ENCODE measurements at regions not wholly inside any gene's neighbourhood (a gene's known extent, or its start where the extent isn't known, plus 50 kb on each side); places are given as distances from the start of the nearest gene placed in this dataset.

DNA sequence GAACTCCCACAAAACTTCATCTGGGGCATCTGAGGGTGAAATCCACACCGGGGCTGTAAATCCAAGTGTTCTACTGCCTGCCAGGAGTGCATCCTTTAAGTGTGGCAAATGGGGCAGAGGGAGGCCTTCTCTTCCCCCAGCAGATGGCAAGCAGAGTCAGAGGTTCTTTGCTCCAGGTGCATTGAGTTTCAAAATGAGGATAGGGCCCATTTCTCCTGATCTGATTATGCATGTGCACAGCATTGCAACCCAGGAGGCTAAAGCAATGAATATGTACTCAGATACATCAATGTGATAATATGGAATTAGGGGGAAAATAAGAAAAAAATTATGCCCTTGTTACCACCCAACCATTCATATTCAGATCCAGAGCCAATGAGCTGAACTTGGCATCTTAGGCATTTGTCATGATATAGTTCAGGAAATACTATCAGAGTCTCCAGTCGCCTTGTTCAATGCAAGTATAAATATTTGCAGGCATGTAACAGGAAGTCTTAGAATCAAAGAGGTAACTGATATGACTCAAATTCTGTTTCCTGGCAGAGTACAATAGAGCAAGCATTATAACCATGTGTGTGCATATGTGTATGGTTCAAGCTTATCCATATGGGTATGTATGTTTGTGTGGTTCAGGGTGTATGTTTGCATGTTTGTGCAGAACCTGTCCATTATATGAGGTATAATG, 473.8 kb upstream of the PKN2 start:
- DNase-seq: no peak

- DNase-seq: no peak
Measured at GRCh38 chr1:88216441-88216840, 467.6 kb upstream of the PKN2 start.

GRCh38 chr1:88217386-88217785, 466.7 kb upstream of the PKN2 start:
- no peak for DNase-seq

DNA sequence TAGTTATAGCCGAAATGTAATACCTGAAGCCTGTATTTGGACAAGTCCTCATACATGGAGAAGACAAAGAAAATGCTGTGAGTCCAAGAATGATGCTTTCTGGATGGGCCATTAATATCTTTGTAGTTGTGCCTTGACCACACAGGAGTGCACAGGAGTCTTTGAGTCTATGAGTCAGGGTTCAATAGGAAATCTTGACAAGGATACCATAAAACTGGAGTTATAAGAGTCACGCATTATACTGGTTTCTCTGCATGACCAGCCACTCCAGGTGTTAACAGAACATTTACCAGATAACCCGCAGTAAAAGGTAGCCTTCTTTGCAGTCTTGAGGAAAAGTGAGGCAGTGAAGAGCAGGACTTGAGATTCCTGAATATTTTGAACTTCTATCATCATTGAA, 464.6 kb upstream of the PKN2 start:
- DNase-seq: no peak

DNA sequence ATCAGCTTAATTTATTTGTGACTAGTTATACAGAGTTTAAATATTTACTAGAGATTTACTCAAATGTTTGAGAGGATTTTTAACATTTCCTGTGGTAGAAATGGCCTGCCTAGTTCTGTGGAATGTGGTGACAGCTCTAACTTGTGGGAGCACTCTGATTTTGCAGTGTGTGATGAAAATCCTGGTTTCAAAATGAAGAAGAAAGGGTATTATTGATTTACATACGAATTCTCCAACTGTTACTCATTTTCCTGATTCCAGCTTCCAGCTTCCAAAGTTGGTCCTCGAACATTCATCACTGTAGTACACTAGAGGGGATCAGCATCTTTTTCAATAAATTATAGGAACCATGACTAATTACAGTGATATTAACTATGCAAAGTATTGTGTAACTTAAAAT, 462.7 kb upstream of the PKN2 start:
- DNase-seq: no peak

GRCh38 chr1:88224906-88225305, 459.2 kb upstream of the PKN2 start:
- DNase-seq: no peak

DNA sequence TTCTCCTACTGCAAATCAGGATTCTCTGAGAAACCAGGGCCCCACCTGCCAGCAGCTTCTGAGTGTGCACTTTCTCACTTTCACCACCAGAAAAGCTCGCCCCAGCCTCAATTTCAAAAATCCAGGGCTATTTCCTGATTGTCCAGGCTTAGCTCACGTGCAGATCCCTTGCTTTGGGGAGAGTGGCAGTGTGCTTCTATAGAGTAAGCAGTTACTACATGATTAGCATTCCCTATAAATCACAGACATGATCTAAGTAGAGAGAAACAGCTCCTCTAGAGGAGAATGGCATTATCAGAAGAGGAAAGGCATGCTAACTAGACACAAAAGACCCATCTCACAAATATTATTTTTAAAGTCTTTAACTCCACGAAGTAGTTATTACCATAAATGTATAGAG, 456.0 kb upstream of the PKN2 start:
- DNase-seq: no peak

DNA sequence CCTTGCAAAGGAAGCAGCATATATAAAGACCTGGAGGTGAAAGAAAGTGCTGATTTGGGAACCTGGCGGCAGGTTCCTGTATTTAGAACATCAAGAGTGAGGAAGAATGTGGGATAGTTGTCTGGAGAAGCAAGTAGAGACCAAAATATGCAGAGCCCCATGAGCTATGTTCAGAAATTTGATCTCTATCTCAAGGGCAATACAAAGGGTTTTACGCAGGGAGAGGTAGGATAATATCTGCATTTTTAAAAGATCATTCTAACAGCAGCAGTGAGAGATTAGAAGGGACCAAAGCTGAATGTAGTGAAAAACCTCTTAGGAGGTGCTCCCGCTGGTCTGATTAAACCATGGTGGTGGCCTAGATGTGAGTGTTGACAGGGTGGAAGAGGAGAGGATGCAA, 453.9 kb upstream of the PKN2 start:
- no peak for DNase-seq

DNA sequence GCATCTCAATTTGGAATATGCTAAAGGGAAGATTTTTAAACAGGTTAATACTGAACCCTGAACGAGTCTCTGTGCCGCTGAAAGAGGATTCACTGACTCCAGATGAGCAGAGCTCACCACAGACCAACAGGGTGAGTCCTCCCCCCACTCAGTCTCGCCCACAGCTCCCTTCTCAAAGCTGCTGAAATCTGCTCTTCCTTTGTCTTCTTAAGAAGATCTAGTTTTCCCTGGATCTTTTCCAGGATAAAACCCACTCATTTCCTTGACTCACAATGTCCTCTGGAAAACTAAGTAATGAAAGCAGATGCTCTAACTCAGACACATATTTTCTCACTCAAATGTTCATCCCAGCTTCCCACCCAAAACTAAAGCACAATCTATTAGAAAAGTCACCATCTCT, 447.0 kb upstream of the PKN2 start:
- DNase-seq: no peak

DNA sequence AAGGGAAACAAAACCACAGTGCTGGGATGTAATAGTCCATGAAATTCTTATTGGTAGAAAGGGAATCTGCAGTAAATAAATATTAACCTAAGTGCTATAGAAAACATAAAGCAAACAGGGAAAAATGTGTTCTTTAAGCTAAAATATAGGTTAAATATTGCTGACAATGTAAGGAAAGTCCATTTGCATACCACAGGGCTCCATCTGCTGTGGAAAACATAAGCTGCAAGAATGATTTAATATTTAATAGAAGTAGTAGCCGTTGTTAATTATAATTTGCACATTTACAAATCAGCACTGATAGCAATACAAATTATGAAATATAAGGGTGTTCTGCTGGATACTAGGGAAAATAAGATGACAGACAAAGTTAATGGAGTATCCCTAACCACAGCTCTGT, 444.9 kb upstream of the PKN2 start:
- DNase-seq: no peak

GRCh38 chr1:88247666-88248065, 436.4 kb upstream of the PKN2 start:
- DNase-seq: no peak

- no peak for DNase-seq
Measured at GRCh38 chr1:88250915-88251314, 433.2 kb upstream of the PKN2 start.

DNA sequence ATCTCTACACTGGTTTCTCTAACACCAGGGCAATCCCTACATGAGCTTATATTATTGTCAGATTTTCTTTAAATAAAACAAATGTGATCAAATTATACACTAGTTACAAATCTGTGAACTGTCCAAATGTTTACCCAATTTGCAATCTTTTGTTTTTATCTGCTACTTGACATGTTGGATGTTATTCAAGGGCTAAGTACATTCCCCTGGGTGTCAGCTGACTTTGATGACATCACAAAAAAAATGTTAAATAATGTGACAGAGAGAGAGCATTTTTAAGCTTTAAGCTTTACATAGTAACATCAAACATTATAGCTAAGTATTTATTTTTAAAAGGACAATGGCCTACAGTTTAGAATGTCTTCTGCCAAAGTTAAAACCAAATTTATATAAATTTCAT, 431.3 kb upstream of the PKN2 start:
- no peak for DNase-seq

- no peak for DNase-seq
Measured at GRCh38 chr1:88265606-88266005, 418.5 kb upstream of the PKN2 start.

- no peak for DNase-seq
Measured at GRCh38 chr1:88266051-88266450, 418.0 kb upstream of the PKN2 start.

DNA sequence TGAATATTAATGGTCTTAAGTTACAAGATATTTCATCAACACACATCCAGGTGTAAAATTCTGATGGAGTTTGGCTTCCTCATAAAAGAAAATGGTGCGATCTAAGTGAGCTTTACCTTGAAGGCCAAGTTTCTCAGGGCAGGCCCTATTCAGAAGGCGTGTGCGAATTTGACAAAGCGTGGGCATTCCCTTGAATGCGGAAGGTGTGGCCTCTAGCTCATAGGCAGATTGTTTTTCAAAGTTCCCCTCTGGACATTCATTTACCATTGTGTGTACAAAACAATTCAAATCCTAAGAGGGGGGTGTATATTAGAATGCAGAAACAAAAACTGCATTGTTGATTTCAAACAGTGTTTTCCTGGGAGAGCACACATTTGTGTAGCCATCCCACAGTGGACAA, 411.9 kb upstream of the PKN2 start:
- DNase-seq: no peak

GRCh38 chr1:88274431-88274830, 409.6 kb upstream of the PKN2 start:
- no peak for DNase-seq

- DNase-seq: no peak
Measured at GRCh38 chr1:88275259-88275862, 408.7 kb upstream of the PKN2 start.

- DNase-seq: no peak
Measured at GRCh38 chr1:88276163-88276562, 407.9 kb upstream of the PKN2 start.

- no peak for DNase-seq
Measured at GRCh38 chr1:88284066-88284465, 400.0 kb upstream of the PKN2 start.

DNA sequence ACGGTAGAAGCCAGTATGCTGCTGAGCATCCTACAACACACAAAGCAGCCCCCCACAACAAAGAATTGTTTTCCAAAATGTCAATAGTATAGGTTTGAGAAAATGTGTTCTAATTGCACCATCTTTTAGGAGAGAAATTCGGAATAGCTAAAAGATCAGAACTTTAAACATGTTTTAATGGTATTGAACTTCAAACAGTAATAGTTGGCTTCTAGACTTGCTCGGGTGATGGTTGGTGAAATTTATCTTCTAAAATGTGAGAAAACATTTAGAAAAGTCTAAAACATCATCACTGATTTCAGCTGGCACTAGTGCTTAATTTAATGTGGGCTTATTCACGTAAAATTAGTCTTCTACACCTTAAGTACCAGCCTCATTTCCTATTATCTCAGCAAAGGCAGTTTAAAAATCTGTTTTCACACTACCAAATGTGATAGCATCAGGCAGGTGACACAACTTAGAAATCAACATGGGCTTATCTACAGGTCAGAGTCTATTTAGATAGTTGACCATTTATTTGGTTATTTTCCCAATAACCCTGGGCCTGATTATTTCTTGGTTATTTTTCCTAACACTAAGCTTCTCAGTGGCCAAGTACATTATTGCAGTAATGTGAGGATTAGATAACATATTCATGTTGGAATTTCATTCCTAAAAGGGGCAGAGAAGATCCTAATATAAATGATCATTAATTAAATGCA, 399.3 kb upstream of the PKN2 start:
- no peak for DNase-seq

- no peak for DNase-seq
Measured at GRCh38 chr1:88286716-88287115, 397.4 kb upstream of the PKN2 start.

DNA sequence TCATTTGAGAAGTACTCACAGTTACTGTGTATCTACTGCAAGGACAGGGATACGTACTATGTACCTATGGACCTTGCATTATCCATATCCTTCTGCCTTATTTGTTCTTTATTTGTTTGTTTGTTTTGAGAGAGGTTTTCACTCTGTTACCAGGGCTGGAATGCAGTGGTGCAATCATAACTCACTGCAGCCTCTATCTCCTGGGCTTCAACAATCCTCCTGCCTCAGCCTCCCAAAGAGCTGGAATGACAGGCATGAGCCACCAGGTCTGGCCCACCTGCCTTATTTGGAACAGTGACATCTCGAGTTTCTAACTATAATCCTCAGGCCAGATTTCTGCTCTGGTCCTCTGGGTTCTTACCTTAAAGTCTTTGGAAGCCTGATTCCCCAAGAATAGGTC, 395.5 kb upstream of the PKN2 start:
- no peak for DNase-seq
